B cell (primary cell): ENCODE measurements at regions not wholly inside any gene's neighbourhood (a gene's known extent, or its start where the extent isn't known, plus 50 kb on each side); places are given as distances from the start of the nearest gene placed in this dataset.

Source experiments
- CTCF ChIP-seq: fragments of 200-600 bp; IDR thresholded peaks from one replicate; pipeline ENCODE4 v1.8.0; 2022; ENCODE audit warnings: antibody characterized with exemption, mild to moderate bottlenecking
- EZH2 ChIP-seq: IDR thresholded peaks from 2 replicates; pipeline ENCODE4 v1.6.1; 2012; ENCODE audit warnings: borderline replicate concordance, low read depth, mild to moderate bottlenecking, moderate library complexity, low read length; ENCODE audit not compliant: insufficient read depth, poor library complexity, severe bottlenecking

GRCh38 chr18:78754311-78755043, 225.1 kb upstream of the SALL3 start:
- TF ChIP-seq EZH2 = no peak
- no peak for TF ChIP-seq CTCF
